GM18505 (cell line): ENCODE measurements at regions not wholly inside any gene's neighbourhood (a gene's known extent, or its start where the extent isn't known, plus 50 kb on each side); places are given as distances from the start of the nearest gene placed in this dataset.

Experiments used
- ATAC-seq: cut with Tn5 transposase; IDR thresholded peaks from one replicate; pipeline ENCODE4 v1.9.1; 2021; ENCODE audit not compliant: unreplicated experiment
- POLR2A ChIP-seq: IDR thresholded peaks from 4 replicates; pipeline ENCODE4 v1.6.1; 2011; ENCODE audit warnings: borderline replicate concordance; ENCODE audit not compliant: insufficient read depth, insufficient read length; ENCODE audit errors: extremely low read depth

DNA sequence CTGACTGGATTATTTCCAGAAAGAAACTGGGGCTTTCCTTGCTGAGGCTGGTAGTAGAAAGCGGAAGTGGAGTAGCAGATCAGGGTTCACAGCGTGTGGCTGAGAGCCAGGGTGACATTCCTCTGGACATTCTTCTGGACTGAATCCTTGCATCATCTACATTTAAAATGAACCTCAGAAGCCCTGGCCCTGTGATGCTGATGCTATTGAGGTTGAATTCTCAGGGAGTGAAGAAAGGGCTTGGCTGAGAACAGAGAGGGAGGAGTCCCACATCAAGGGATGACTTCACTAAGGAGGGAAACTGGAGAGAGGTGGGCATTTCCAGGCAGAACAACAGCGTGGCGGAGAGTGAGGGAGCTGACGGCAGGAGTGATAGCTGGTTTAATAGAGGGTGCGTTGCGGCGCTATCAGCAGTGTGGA, 102.3 kb upstream of the LMO4 start:
- TF ChIP-seq POLR2A, result no peak
- ATAC-seq, result peak; percentile 67

GRCh38 chr1:87227651-87228050, 101.0 kb upstream of the LMO4 start:
- ATAC-seq, result no peak
- TF ChIP-seq POLR2A, result no peak

DNA sequence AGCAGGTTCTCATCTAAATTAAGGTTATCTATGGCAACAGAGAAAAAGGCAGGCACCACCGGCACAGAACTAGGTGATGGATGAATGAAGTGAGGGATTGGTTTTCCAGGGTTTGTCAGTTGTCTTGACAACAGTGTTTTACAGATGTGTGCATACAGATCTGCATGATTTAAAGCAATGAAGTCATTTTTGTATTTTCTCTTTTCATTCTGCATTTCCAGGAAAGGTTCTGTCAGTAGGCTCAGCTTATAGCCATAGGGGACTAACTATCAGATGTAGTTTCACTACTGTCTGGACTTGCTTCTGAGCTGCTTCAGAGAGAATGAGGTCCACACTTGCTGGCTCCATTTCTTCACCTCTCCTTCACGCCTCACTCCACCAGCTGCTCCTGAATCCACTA, 98.2 kb upstream of the LMO4 start:
- ATAC-seq, result no peak
- no peak for TF ChIP-seq POLR2A

- TF ChIP-seq POLR2A, result no peak
- no peak for ATAC-seq
Observed at GRCh38 chr1:87231703-87232367, 96.8 kb upstream of the LMO4 start.

GRCh38 chr1:87236585-87236984, 92.1 kb upstream of the LMO4 start:
- no peak for ATAC-seq
- no peak for TF ChIP-seq POLR2A

- no peak for ATAC-seq
- no peak for TF ChIP-seq POLR2A
Observed at GRCh38 chr1:87239997-87240605, 88.6 kb upstream of the LMO4 start.

- ATAC-seq, result no peak
- TF ChIP-seq POLR2A, result no peak
Observed at GRCh38 chr1:87240661-87241285, 87.9 kb upstream of the LMO4 start.

DNA sequence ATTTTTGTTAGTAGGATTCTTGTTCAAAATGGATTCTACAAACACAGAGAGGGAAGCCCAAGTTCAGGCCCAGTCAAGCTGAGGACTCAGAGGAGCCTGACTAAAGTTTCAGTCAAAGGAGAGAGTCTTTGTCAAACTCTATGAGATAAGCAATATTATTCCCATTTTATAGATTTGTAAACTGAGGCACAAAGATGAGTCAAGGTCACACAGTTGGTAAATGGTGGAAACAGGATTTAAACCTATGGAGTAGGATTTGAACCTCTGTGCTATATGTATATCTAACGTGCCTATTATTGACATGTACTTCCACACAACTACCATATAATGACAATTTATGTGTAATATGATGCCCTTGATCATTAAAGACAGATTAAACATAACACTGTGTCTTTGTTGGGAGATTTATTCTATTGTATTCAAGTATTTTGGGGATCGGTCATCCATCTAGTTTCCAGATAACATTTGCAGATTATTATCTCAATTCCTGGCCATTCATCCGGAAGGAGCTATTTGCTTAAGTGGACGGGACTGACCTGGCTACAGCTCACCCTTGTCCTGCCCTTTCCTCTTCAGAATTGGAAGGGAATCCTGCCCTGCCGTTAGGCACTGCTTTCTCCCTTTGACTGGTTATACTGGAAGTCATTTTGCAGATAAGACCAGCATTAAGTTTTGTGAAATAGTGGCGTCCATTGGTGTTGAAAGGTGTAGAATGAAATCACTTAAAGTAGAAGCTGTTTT, 86.1 kb upstream of the LMO4 start:
- no peak for TF ChIP-seq POLR2A
- no peak for ATAC-seq

GRCh38 chr1:87243573-87243972, 85.1 kb upstream of the LMO4 start:
- TF ChIP-seq POLR2A, result no peak
- no peak for ATAC-seq

DNA sequence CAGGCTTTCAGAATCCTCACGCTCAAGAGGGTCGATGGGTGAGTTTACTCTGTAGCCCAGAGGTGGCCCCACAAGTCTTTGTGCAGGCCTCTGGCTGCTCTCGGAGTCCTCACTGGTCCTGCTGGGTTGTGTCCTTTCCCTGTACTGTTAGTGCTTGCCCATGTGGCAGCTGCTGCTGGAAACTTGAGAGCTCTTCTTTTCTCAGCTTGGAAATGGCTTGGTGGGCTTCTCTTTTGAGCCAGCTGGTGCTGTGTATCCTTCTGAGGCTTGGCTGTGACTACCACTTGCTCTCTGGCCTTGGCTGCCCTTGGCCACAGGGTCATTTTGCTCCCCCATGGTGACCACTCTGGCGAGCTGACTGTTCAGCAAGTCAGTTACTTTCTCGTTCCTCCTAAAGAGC, 82.2 kb upstream of the LMO4 start:
- ATAC-seq, result no peak
- TF ChIP-seq POLR2A, result no peak

DNA sequence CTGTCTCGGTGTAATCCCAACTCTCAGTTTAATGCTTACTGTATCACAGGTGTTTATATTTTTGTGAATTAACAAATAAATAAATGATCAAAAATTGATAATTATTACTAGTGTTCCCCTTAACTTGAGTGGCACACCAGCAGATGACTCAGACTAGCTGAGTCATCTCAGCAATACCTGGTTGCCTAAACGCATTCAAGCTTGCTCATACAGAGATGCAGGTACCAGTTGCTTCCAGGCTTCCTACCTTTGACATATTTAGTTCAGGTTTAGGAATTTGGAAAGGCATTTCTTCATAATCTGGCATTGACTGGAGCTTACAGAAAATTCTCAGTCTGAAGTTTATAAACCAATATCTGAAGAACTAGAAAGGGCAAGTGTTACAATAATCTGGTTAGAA, 78.9 kb upstream of the LMO4 start:
- ATAC-seq, result no peak
- no peak for TF ChIP-seq POLR2A

DNA sequence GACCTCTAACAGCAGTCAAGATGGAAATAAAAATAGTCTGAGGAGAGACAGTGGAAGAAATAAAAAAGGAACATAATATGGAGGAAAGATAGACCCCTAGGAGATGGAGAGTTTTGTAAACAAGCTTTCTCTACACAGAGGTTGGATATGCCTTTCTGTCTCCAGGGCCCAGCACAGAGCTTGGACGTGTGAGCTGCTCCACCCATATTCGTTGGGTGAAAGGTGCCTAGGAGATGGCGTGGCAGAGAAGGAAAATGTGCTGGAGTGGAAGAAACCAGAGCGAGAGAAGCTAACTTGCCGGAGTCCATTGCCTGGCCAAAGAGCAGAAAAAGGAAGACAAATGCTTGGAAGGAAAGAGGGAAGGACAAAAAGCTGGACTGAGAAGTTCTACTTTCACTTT, 78.3 kb upstream of the LMO4 start:
- no peak for TF ChIP-seq POLR2A
- no peak for ATAC-seq

DNA sequence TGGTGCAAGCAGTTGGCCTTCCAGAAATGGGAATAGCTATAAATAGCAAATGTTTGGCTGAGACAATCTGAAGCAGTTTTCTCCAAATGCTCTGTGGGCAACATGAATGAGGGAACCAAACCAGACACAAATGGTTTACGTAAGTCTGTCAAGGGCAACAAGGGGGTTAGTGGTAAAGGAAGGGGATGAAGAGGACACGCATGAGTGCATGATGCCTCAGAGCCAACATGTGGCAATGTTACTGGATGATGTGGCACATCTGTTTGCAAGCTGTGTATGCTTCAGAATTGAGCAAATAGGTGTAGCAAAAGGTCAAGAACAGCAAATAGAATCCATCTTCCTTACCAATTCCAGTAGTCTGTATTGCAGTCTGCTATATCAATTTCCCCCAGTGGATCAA, 76.3 kb upstream of the LMO4 start:
- ATAC-seq, result no peak
- TF ChIP-seq POLR2A, result no peak

DNA sequence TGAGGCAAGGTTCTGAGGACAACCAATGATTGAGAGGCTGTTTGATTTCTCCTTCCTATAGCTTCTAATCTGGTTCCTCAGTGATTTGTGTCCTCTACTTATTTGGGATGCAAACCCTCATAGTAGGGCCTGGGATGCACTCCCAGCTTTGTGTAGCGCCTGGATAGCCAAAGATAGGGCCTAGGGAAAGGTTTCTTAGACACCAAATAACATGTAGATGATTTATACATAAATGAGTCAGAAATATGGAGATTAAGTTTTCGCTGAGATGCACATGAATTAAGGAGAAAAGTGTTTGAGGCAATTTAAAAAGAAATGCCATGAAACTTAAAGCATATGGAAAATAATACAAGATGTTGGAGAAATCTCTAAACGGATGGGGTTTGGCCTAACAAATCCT, 66.0 kb upstream of the LMO4 start:
- TF ChIP-seq POLR2A, result no peak
- ATAC-seq, result no peak

DNA sequence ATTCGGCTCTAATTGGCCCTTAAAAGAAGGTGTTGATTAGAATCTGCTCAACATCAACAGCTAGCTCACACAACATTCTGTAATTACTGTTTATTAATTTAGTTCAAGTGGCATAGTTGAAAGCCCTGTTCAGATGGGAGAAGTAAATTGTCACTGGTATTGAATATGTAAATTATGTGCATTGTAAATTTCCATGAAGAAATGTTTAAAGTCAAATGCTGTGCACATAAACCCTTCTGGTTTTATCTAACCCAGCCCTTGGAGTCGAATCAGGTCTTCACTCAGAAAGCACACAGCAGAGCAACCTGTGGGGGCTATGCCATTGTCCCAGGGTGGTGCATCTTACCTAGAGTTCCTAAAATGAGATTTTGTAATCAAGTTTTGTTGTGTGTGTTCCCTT, 65.4 kb upstream of the LMO4 start:
- TF ChIP-seq POLR2A, result no peak
- no peak for ATAC-seq

DNA sequence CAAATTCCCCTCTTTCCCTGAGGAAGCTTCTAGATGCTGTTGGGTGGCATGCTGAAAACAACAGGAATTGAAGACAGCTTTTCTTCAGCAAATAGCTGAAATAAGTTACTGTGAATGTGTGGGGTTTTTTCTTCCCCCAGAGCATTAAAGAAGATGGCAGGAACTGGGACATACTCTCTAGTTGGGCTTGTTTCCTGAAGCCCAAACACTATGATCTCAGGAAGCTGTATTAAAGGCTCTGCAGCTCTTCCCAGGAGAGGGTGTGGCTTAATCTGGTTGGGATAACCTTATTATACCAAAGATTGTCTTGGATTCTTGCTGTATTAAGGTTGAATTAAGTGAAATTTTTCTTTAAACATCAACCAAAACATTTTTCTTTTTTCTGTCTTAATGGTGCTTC, 64.9 kb upstream of the LMO4 start:
- ATAC-seq, result no peak
- TF ChIP-seq POLR2A, result no peak
